MCF 10A (cell line): ENCODE measurements at regions not wholly inside any gene's neighbourhood (a gene's known extent, or its start where the extent isn't known, plus 50 kb on each side); places are given as distances from the start of the nearest gene placed in this dataset.
"Not testable (repeated sequence)": the region's sequence is repeated elsewhere in the genome, so short reads cannot be mapped to it uniquely, and the experiment has no call there.

Experiments used
- BruUV-seq: library from RNA; stranded (reverse); fragments of 400-500 nt; replicated peaks from 2 replicates; lab custom pipeline; 2021; lab: Mats Ljungman, UMichigan
- CTCF ChIA-PET: fragments of 300-600 bp; sonication (Branson Sonifier 250); formaldehyde crosslinking; extraction: SDS; loops from one replicate; lab custom pipeline; 2021; ENCODE audit warnings: antibody characterized with exemption, inconsistent platforms; lab: Yijun Ruan, JAX
- POLR2A ChIA-PET: fragments of 300-600, 350-650 bp; sonication (Branson Sonifier 250); formaldehyde crosslinking; extraction: SDS; loops from one replicate; lab custom pipeline; 2020; ENCODE audit warnings: antibody characterized with exemption, inconsistent platforms; lab: Yijun Ruan, JAX
- DNase-seq: peaks from one replicate; pipeline ENCODE4 v3.0.0-alpha.2; 2018; ENCODE audit not compliant: unreplicated experiment
- H3K27ac Mint-ChIP-seq: one replicate; pipeline ENCODE4 v1.8.0; 2022; ENCODE audit warnings: mild to moderate bottlenecking, low read depth, mixed read lengths; ENCODE audit not compliant: unreplicated experiment
- H3K27me3 Mint-ChIP-seq: one replicate; pipeline ENCODE4 v1.8.0; 2022; ENCODE audit warnings: mixed read lengths; ENCODE audit not compliant: insufficient read depth, unreplicated experiment
- H3K36me3 Mint-ChIP-seq: one replicate; pipeline ENCODE4 v1.8.0; 2022; ENCODE audit warnings: mild to moderate bottlenecking, moderate library complexity, mixed read lengths; ENCODE audit not compliant: insufficient read depth, unreplicated experiment
- H3K4me1 Mint-ChIP-seq: one replicate; pipeline ENCODE4 v1.8.0; 2022; ENCODE audit warnings: mixed read lengths; ENCODE audit not compliant: insufficient read depth, unreplicated experiment
- H3K4me3 Mint-ChIP-seq: one replicate; pipeline ENCODE4 v1.8.0; 2022; ENCODE audit warnings: mild to moderate bottlenecking, moderate library complexity, mixed read lengths; ENCODE audit not compliant: unreplicated experiment
- H3K9me3 Mint-ChIP-seq: one replicate; pipeline ENCODE4 v1.8.0; 2022; ENCODE audit warnings: mixed read lengths; ENCODE audit not compliant: unreplicated experiment
- CTCF ChIP-seq: fragments of 200-600 bp; IDR thresholded peaks from one replicate; pipeline ENCODE4 v1.8.0; 2022; ENCODE audit warnings: antibody characterized with exemption, mild to moderate bottlenecking; ENCODE audit not compliant: unreplicated experiment
- intact Hi-C: fragments of 100-400 bp; cut with micrococcal nuclease; formaldehyde crosslinking; loops from 2 replicates; pipeline ENCODE4 v1.14.1; 2022

GRCh38 chr3:30538791-30539190, 67.6 kb upstream of the TGFBR2 start:
- no peak for TF ChIP-seq CTCF
- Mint-ChIP-seq H3K36me3 (no peaks in the 10 kb centered on the region), H3K27ac (peak overlapping the region; percentile 37), H3K4me3 (no peak overlapping the region), H3K9me3 (peaks cover 7% of the 10 kb centered on the region), H3K27me3 (no peaks in the 10 kb centered on the region), H3K4me1 (no peaks in the 10 kb centered on the region)
- intact Hi-C loops, result no loop called here
- ChIA-PET CTCF (no interaction called here), POLR2A (interaction anchor here (0.8 to 2.1 kb wide), 4 partner anchors 20 to 70 kb away, joined by 3 to 5 read pairs (median 4); partner anchors contain the start of gene TGFBR2)
- BruUV-seq, result no TSS peak
- peak; percentile 75 for DNase-seq

- no TSS peak for BruUV-seq
- peak overlapping the region; percentile 37 for H3K27ac Mint-ChIP-seq
- no peak overlapping the region for H3K4me3 Mint-ChIP-seq
- intact Hi-C loops, result no loop called here
- peaks cover 7% of the 10 kb centered on the region for H3K9me3 Mint-ChIP-seq
- no peaks in the 10 kb centered on the region for H3K4me1 Mint-ChIP-seq
- DNase-seq, result no peak
- no peak for TF ChIP-seq CTCF
- H3K27me3 Mint-ChIP-seq, result no peaks in the 10 kb centered on the region
- CTCF ChIA-PET, result no interaction called here
- POLR2A ChIA-PET, result interaction anchor here (2.1 kb wide), 1 partner anchor 21 kb away, joined by 5 read pairs; no protein-coding TSS in a partner anchor
- H3K36me3 Mint-ChIP-seq, result no peaks in the 10 kb centered on the region
Observed at GRCh38 chr3:30539206-30539605, 67.2 kb upstream of the TGFBR2 start.

- TF ChIP-seq CTCF, result no peak
- H3K27me3 Mint-ChIP-seq, result no peaks in the 10 kb centered on the region
- peaks cover 7% of the 10 kb centered on the region for H3K9me3 Mint-ChIP-seq
- POLR2A ChIA-PET, result no interaction called here
- no peaks in the 10 kb centered on the region for H3K36me3 Mint-ChIP-seq
- intact Hi-C loops, result no loop called here
- H3K27ac Mint-ChIP-seq, result no peak overlapping the region
- CTCF ChIA-PET, result no interaction called here
- H3K4me3 Mint-ChIP-seq, result no peak overlapping the region
- no TSS peak for BruUV-seq
- no peak for DNase-seq
- H3K4me1 Mint-ChIP-seq, result peaks cover 3% of the 10 kb centered on the region
Observed at GRCh38 chr3:30539772-30540171, 66.6 kb upstream of the TGFBR2 start.

- DNase-seq, H3K36me3 Mint-ChIP-seq, H3K27ac Mint-ChIP-seq, H3K4me3 Mint-ChIP-seq, H3K27me3 Mint-ChIP-seq, H3K9me3 Mint-ChIP-seq, BruUV-seq, intact Hi-C loops: not testable (repeated sequence)
- POLR2A ChIA-PET, result interaction anchor here (0.6 to 2.2 kb wide), 4 partner anchors 13 to 84 kb away, joined by 3 to 8 read pairs (median 3); no protein-coding TSS in a partner anchor
- CTCF ChIA-PET, result interaction anchor here (1.5 kb wide), 1 partner anchor 222 kb away, joined by 5 read pairs; no protein-coding TSS in a partner anchor
- peaks cover 12% of the 10 kb centered on the region for H3K4me1 Mint-ChIP-seq
Observed at GRCh38 chr3:30541156-30541555, 65.2 kb upstream of the TGFBR2 start.
